GM19324 (cell line): ENCODE measurements at regions not wholly inside any gene's neighbourhood (a gene's known extent, or its start where the extent isn't known, plus 50 kb on each side); places are given as distances from the start of the nearest gene placed in this dataset.

Experiments used
- ATAC-seq: cut with Tn5 transposase; IDR thresholded peaks from one replicate; pipeline ENCODE4 v1.9.1; 2021; ENCODE audit warnings: mild to moderate bottlenecking, moderate library complexity; ENCODE audit not compliant: unreplicated experiment, low FRiP score

DNA sequence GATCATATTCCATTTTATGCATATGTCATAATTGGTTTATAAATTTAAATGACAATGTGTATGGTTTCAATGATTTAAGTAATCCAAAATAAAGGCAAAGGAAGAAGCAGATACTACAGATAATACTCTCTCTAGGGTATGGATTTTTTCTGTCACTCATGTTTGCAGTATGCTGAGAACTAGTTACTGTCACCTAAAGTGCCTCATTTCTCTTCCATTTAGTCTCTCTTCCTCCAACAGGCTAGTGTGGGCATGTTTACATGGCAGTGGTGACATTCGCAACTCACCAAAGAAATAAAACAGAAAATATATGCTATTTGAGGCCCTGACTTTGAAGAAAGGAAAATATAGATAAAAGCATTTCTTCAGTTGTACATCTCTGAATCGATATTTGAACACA lies 1460.4 kb upstream of the ZEB2 start:
- no peak for ATAC-seq

DNA sequence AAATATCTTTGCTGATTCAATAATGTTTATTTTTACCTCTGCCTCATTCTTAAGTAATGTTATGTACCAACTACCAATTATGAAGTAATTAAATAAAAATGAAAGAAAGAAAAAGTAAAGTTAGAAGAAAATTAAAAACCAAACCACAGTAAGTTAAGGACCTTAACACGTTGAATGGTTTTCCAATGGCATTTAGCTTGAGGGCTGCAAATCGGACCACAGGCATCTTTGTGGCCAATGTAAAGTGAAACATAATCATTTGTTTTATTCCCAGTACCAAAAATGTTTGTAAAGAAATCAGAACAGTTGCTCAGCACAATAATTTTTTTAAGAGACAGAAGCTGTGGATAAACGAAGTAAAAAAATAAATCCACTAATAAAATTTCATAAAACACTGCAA lies 1455.5 kb upstream of the ZEB2 start:
- no peak for ATAC-seq

DNA sequence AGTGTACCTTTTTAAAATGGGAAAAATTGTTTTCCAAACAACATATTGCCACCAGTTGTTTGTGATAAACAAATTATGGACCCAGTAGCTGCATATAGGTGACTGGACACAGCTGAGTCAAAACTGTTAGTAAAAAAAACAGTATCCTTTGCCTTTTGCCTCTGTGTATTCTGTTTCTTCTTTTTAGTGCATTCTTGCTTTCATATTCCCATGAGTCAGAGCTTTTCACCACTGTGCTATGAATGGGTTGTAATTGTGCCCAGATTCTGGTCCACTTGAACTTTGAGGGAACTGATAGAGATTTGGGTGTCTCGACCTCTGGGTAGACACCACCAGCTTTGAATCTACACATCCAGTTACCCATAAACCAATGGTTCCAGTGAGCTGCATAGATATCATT lies 1441.9 kb upstream of the ZEB2 start:
- ATAC-seq = no peak

DNA sequence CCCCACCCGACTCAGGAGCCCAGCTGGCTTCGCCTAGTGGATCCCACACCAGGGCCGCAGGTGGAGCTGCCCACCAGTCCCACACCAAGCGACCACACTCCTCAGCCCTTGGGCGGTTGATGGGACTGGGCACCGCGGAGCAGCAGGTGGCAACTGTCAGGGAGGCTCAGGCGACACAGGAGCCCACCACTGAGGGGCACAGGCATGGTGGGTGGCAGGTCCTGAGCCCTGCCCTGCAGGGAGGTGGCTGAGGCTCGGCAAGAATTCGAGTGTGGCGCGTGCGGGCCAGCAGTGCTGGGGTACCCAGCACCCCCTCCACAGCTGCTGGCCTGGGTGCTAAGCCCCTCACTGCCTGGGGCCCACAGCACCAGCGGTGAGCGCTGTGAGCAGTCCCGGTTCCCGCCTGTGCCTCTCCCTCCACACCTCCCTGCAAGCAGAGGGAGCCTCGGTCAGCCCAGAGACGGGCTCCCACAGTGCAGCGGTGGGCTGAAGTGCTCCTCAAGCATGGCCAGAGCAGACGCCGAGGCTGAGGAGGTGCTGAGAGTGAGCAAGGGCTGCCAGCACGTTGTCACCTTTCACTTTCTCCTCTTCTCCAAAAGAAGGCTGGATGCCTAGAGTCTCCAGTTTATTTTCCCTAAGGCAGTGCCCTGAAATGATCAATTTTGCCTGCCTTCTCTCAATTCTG lies 1440.7 kb upstream of the ZEB2 start:
- ATAC-seq = no peak

DNA sequence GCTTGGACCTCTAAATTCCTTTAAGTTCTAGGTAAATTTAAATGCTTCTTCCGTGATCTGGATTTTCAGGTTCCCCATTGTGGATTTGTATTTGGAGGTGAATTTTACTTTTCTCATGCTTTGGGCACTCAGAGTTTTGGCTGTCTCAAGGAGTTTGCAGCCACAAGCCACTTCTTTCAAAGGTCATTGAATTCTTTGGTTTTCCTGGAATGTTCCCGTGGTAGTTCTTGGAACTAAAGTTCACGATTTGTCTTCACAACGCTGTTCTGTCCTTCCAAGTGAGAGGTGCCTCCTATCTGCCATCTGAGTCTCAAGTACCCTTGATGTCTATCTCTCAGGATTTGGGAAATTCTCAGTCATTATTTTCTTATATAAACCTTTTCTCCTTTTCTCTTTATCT lies 1438.7 kb upstream of the ZEB2 start:
- ATAC-seq = no peak

DNA sequence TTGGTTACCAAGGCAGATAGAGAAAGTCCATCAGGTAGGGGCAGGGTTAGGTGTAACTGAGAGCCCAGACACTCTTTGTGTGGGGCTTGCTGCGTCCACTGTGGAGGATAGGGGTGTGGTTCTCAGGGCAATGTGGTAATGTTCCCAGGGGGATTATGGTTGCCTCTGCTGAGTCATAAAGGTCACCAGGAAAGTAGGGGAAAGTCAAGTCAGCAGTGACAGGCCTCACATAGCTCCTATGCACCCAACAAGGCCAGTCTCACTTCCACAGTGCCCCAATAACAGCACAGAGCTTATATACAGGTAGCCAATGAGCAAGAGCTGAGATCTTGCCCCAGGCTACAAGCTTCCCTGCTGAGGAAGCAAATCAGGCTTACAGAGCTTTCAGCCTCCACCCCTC lies 1438.0 kb upstream of the ZEB2 start:
- no peak for ATAC-seq

DNA sequence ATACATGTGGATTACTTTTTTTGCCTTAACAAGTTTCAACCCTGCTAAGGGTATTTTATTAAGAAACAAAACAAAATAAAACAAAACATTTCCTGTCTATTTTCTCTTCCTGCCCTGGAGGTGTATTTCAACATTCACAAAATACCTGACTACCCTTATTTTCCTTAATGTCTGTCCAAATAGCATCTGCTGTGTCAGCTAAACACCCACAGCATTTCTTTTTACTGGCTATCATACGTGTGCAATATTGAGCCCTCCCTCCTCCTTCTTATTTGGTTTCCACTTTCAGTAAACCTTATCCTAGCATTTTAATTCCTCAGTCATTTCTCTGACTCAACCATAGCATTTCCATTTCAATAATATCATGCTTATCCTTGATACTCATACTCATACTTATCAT lies 1420.0 kb upstream of the ZEB2 start:
- ATAC-seq = no peak

DNA sequence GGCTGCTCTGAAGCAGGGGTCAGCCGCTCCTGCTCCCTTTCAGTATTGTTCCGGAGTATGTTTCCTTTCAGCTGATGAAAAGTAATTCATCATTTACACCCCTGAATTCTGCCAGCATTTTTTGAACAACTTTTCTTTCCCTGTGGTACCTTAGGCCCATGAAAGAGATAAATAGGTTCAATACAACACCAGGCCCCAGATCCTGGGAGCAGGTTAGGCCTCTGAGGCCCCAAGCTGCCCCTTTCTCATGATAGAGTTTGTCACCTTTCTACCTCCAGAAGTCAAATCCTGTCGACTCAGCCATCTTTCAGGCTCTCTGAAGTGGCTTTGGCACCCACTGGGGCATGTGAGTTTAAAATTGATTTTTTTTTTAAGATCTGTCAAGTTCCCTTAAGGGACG lies 1415.1 kb upstream of the ZEB2 start:
- ATAC-seq = no peak

DNA sequence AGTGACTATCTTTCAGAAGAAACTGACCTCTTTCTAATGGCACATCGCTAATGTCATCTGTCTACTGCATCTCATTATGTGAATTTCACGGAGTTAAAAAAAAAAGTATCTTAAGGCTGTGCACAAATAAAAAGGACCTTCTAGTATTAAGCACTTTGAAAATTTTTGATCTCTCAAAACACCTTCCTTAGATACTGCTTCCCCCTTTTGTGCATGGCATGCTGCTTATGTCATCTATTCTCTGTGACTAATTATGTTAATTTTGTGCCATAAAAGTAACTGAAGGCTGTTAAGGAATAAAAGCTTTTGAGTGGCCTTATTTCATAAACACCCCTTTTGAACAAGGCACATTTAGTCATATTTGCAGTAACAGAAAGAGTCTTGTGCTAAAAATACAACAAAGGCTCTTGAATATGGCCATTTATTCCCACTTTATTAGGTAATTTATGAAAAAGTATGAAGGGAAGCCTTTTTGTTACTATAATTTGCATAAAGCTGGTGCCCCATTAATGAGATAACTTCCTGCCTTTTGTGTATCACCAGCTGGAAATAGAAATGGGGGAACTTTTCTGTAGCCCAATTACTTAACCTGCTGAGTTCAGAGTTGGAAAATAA lies 1412.0 kb upstream of the ZEB2 start:
- no peak for ATAC-seq

DNA sequence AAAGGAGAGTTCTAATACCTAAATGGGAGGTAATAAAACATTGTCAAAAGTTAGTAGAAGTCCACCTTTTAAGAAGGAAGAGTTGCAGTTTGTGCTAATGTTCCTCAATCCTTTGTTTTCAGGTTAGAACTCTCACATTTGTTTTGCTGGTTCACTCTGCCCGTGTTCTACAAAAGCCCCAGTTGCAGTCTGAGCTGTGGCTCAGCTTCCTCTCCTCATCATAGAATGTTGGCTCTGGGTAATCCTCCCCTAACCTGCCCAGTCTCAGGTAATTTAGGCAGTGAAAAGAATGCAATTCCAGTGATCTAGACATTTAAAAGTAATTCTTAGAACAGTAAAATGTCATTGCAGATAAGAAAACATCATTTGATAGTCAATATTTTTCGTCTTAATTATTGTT lies 1410.4 kb upstream of the ZEB2 start:
- no peak for ATAC-seq

DNA sequence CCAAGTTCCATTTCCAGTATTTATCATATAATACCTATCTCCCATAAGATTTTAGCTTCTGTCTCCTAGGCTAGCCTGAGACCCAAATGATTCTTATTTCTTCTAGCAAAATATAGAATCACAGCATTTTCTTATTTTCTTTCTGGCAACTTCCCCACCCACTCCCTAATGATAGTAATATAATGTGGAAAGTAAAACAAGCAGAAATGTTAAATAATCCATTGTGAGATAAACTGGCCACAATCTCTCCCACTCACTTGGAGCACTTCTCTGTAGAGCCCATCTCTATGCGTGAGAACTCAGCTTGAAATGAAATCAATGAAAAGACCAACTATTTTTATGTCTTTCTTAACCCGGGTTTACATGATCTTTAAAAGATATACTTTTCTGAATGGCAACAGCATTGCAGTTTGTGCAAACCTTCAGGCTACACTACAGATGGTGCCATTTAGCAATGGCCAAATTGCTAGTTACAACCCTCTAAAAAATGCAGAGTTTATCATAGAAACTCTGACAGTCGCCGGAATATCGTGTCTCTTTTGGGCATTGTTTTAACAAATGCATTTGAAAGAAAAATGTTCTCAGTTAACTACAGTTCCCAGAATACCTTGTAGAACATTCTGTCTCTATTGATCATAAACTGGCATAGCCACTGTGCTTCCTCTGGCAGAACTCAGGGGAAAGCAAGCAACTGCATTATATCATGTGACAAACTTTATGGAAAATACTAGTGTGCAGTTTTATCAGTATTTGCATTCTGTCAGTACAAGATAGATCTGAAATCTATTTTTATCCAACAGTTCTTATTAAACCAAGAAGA lies 1407.4 kb upstream of the ZEB2 start:
- no peak for ATAC-seq

DNA sequence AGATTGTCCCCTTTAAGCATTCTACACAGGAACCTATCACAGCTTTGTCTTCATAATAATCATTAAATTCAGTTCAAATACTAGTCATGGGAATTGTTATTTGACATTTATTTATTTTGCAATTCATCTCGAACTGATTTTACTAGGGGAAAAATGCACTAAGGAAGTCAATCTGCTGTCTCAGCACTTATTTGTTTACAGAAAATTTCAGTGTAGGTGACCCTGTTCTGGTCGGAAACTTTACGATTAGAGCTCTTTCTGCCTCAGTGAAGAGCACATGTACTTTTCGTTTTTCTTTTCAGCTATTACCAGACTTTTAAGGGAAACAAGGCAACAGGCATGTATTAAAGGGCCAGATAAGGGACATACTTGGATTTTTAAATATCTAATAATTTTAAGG lies 1405.7 kb upstream of the ZEB2 start:
- ATAC-seq = no peak

DNA sequence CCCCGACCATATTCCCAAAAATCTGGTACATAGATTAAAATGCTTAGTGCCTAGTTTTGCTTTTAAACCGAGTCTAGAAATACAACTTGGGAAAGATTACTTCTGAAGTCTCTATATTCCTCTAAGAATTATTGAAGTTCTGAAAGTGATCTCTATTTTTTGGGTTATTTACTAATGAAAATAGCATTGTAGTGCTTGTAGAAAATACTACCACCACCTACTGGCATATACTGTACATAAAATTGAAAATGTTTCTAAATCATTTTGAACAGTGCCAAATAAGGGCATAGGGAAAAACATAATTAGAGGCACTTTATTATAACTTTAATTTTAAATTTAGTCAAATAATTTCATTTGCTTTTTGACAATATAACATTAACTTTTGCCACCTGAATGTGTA lies 1399.6 kb upstream of the ZEB2 start:
- ATAC-seq = no peak

DNA sequence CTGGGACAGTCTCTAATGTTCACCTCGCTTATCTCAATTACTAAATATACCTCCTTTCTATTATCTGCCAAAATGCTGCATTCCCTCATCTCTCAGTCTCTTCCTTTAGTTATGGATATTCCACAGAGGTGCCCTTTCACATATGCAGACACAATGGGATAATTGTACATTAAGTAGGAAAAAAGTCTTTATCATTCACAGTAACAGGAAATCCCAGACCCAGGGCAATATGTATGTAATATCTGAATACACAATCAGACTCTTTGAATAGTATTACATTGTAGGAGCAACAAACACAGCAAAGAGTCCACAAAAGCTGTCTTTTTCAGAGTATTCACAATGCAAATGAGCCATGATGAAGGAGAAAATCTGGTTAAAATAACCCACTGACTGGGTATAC lies 1399.0 kb upstream of the ZEB2 start:
- no peak for ATAC-seq

DNA sequence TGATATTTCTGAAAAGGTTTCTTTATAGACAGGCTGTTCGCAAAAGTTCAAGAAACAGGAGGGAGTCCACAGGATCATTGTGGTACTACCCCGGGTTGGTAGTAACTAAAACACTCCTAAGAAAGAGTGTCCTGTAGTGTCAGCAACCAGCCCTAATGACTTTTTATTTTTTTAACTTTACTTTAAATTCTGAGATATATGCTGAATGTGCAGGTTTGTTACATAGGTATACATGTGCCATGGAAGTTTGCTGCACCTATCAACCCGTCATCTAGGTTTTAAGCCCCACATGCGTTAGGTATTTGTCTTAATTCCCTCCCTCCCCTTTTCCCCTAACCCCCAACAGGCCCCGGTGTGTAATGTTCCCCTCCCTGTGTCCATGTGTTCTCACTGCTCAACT lies 1396.9 kb upstream of the ZEB2 start:
- ATAC-seq = no peak

DNA sequence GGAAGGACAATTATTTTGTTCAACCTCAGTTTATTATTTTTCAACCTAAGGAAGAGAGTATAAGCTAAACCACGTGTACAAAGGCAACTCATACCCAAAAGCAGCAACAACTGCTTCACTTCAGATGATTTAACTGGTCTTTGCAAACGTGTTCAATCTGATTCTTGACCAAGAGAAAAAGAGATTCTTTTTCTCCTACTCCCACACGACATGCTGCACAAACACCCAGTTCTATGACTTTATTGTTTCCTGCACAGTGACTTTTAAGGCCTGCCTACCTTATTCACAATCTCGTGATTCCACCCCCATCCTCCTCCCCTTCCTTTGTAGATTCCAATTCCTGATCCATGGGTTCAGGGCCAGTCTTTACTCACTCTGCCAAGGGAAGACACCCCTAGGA lies 1394.8 kb upstream of the ZEB2 start:
- no peak for ATAC-seq

DNA sequence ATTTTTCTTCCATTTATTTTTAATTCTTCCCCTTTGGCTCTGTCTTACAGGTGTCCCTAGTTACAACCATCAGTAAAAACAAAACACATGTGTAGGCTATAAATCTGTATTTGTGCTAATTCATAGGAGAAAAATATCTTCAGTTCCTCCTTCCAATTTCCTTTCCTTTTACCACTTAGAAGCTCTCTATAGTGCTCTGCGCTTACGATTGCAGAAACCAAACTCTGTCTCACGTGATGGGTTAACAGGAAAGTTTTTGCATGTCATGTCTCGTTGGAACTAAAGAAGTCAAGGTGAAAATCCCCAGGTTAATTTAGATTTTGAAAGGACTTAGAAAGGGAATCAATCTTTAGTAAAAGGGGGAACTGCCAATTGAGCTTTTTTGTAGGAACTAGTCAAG lies 1390.5 kb upstream of the ZEB2 start:
- ATAC-seq = peak; percentile 86

DNA sequence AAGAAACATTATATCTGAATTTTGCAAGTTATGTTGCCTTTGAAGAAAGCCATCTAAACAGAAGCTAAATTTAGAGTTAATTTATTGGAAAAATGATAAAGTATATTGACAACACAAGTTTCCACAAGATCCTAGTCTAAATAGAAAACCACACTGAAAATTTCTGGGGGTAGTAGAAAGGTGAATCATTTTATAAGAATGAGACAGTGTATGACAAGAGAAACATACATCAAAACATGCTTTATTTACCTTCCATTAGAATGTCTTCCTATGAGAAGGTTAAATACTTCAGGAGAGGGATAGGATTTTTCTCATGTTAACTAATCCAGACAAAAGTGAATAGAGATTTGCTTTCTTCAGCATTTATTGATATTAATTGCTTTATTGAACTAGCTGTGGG lies 1389.8 kb upstream of the ZEB2 start:
- no peak for ATAC-seq

DNA sequence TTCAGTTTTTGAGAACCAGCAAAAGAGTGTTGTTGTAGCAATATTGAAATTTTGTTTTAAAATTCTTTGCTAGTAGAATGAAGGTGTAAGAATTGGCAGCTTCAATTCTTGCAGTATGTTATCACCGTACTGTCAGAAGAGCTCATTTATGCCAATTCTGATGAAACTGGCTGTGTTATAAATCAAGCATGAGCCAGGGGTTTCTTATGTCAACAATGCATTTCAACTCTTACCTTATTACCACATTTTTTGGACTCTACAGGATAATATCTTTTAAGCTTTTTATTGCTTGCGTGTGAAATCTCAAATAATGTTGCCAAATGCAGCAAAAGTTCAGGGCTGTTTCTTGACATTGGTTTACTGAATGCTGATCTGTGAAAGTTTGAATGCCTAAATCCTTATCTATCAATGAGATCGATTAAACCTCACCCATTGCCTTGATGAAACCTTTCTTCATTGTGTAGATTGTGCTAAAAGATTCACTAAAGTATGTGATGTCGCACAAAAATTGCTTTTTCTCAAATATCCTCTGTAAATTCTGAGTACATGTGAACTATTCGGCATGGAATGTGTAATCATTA lies 1389.3 kb upstream of the ZEB2 start:
- no peak for ATAC-seq

DNA sequence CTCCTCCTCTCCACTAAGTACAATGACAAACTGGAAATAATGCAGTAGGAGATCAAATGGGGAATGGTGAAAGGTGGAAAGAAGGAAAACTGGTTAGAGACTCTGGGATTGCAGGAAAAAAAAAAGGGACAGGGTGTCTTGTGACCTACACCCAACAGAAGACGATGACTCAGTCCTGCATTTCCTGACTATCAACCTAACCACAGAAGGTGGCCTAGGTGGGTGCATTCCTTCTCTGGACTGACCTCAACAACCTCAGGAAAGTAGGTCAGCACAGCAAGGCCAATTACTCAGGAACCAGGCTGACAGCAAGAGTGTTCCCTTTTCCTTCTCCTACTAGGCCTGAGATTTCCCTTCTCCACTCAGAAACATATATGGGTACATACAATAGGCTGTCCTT lies 1386.4 kb upstream of the ZEB2 start:
- ATAC-seq = no peak

DNA sequence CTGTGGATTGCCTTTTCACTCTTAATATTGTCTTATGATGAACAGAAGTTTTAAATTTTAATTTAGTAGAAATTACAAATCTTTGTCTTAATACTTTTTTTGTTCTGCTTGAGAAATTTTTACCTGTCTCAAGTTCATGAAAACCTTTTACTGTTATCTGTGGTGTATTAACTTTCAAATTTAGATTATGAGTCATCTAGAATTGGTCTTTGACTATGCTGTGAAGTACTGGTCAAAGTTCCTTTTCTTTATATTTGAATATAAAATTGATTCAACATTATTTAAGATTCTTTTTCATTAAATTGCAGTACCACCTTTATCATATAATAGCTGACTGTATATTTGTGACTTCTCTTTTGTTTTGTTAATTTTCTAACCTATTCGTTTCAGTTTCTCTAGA lies 1385.5 kb upstream of the ZEB2 start:
- ATAC-seq = no peak

DNA sequence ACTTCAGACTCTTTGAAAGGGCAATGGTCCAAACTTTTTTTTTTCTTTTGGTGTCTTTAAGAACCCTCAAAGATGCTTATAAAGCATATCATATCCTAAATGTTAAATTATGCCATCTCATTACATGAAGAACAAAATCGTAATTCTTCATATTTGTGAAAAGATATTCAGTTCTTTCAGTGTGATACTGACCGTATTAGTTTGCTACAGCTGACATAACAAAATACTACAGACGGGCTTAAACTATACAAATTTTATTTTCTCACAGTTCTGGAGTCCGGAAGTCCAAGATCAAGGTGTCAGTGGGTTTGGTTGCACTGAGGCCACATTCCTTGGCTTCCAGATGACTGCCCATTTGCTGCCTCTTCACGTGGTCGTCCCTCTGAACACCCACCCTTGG lies 1377.2 kb upstream of the ZEB2 start:
- no peak for ATAC-seq
